ENCODE measurements at regions not wholly inside any gene's neighbourhood (a gene's known extent, or its start where the extent isn't known, plus 50 kb on each side); places are given as distances from the start of the nearest gene placed in this dataset.
"Not testable (repeated sequence)": the region's sequence is repeated elsewhere in the genome, so short reads cannot be mapped to it uniquely, and the experiment has no call there.

DNA sequence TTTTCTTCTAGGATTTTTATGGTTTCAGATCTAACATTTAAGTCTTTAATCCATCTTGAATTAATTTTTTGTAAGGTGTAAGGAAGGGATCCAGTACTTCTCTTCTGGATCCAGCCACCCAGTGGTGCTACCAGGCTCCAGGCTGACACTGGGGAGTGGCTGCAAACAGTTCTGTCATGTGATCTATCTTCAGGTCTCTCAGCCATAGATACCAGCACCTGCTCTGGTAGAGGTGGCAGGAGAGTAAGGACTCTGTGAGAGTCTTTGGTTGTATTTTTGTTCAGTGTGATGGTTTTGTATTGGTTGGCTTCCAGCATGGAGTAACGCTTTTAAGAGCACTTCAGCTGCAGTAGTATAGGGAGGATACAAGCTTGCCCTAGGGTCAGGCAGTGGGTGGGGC lies 205.9 kb downstream of the FGF10 start:
- Histone ChIP-seq H3K9me3 (ENCODE audit: control insufficient read depth, low read length) (no peaks in the 10 kb centered on the region), H3K27ac (ENCODE audit: low read depth, low read length, severe bottlenecking) (no peak overlapping the region), H3K4me3 (ENCODE audit: extremely low read depth, insufficient read depth, low read length, poor library complexity, severe bottlenecking) (no peak overlapping the region), H3K36me3 (ENCODE audit: control insufficient read depth, insufficient read depth, low read length) (no peaks in the 10 kb centered on the region), H3K4me1 (ENCODE audit: control insufficient read depth, insufficient read depth, low read length, poor library complexity, severe bottlenecking) (no peaks in the 10 kb centered on the region)
- 67% methylated on average over 1 of the region's 1 CpG; no CpG with 5 or more reads in 1 of the 2 experiments for WGBS, 2 experiments (ENCODE audit: insufficient coverage in 2 of 2)

DNA sequence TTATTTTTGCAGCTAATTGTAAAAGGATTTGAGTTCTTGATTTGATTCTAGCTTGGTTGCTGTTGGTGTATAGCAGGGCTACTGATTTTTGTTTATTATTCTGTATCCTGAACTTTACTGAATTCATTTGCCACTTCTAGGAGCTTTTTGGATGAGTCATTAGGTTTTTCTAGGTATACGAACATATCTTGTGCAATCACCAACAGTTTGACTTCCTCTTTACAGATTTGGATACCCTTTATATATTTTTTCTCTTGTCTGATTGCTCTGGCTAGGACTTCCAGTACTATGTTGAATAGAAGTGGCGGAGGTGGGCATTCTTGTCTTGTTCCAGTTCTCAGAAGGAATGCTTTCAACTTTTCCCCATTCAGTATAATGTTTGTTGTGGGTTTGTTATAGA lies 210.8 kb downstream of the FGF10 start:
- no peak overlapping the region for H3K27ac ChIP-seq (ENCODE audit: low read depth, low read length, severe bottlenecking)
- H3K4me3 ChIP-seq (ENCODE audit: extremely low read depth, insufficient read depth, low read length, poor library complexity, severe bottlenecking): no peak overlapping the region
- H3K4me1 ChIP-seq (ENCODE audit: control insufficient read depth, insufficient read depth, low read length, poor library complexity, severe bottlenecking): no peaks in the 10 kb centered on the region
- WGBS, 2 experiments (ENCODE audit: insufficient coverage in 2 of 2): no CpG with 5 or more reads among the region's 2 CpGs
- H3K36me3 ChIP-seq (ENCODE audit: control insufficient read depth, insufficient read depth, low read length): no peaks in the 10 kb centered on the region
- H3K9me3 ChIP-seq (ENCODE audit: control insufficient read depth, low read length): peaks cover 3% of the 10 kb centered on the region

DNA sequence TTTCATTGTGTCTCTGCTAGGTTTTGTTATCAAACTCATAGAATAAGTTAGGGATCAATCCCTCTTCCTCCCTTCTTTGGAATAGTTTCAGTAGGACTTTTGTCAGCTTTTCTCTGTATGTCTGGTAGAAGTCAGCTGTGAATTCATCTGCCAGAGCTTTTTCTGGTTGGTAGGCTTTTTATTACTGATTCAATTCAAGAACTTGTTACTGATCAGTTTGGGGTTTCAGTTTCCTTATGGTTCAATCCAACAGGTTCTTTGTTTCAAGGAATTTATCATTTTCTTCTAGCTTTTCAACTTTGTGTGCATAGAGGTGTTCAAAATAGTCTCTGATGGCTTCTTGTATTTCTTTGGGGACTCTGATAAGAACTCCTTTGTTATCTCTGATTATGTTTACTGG lies 221.7 kb downstream of the FGF10 start:
- Histone ChIP-seq H3K4me3 (ENCODE audit: extremely low read depth, insufficient read depth, low read length, poor library complexity, severe bottlenecking) (no peak overlapping the region), H3K4me1 (ENCODE audit: control insufficient read depth, insufficient read depth, low read length, poor library complexity, severe bottlenecking) (no peaks in the 10 kb centered on the region), H3K27ac (ENCODE audit: low read depth, low read length, severe bottlenecking) (no peak overlapping the region), H3K9me3 (ENCODE audit: control insufficient read depth, low read length) (no peaks in the 10 kb centered on the region), H3K36me3 (ENCODE audit: control insufficient read depth, insufficient read depth, low read length) (no peaks in the 10 kb centered on the region)

DNA sequence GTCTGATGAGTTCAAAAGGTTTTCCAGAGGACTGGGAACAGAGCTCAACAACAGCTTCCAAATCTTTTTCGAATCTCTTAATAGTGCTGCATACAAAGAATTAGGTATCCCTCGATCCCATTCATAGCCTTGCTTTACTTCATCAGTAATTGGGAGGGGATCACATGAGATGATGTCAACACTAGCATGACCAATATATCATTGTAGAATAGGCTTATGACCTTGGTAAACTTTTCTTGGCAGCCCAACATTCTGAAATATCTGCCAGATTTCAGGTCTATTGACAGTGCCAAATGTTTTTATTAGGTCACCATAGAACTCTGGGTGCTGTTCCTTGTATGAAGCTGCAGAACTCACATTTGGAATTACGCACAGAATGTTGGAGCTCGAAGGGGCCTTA lies 228.9 kb downstream of the FGF10 start:
- no peak overlapping the region for H3K4me3 ChIP-seq (ENCODE audit: extremely low read depth, insufficient read depth, low read length, poor library complexity, severe bottlenecking)
- WGBS, 2 experiments (ENCODE audit: insufficient coverage in 2 of 2): 88 to 100% methylated on average over 1 to 2 of the region's 4 CpGs
- H3K9me3 ChIP-seq (ENCODE audit: control insufficient read depth, low read length): peaks cover 11% of the 10 kb centered on the region
- H3K36me3 ChIP-seq (ENCODE audit: control insufficient read depth, insufficient read depth, low read length): no peaks in the 10 kb centered on the region
- no peak overlapping the region for H3K27ac ChIP-seq (ENCODE audit: low read depth, low read length, severe bottlenecking)
- H3K4me1 ChIP-seq (ENCODE audit: control insufficient read depth, insufficient read depth, low read length, poor library complexity, severe bottlenecking): no peaks in the 10 kb centered on the region

DNA sequence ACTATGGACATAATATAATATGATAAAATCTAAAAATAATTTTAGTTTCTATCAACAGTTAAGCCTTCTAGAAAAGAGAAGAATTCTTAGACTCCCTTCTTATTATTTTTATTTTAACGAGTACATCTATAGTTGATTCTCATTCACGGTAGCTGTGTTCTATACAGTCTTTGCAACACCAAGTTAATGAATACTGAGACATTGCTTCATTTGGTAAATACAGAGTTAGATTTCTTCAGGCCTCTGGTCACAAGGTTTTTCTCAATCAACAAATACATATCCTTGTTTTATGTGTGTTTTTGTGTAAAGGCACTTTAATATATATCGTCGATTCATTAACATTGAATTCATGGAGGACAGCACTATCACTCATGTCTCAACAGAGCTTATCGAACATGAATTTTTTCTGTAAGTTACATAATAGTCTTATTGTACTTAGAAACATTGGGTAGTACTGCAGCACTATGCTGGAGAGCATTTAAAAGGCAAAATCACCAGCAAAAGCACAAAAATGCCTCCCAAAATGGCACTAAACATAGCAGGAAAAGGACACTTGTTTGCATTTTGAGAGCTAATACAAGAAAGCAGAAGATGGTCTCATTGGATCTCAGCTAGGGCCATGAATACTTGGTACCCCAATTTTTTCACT lies 239.0 kb downstream of the FGF10 start:
- Histone ChIP-seq H3K4me3 (ENCODE audit: extremely low read depth, insufficient read depth, low read length, poor library complexity, severe bottlenecking) (no peak overlapping the region), H3K36me3 (ENCODE audit: control insufficient read depth, insufficient read depth, low read length) (no peaks in the 10 kb centered on the region), H3K9me3 (ENCODE audit: control insufficient read depth, low read length) (no peaks in the 10 kb centered on the region), H3K27ac (ENCODE audit: low read depth, low read length, severe bottlenecking) (no peak overlapping the region), H3K4me1 (ENCODE audit: control insufficient read depth, insufficient read depth, low read length, poor library complexity, severe bottlenecking) (no peaks in the 10 kb centered on the region)
- WGBS, 2 experiments (ENCODE audit: insufficient coverage in 2 of 2): no CpG with 5 or more reads among the region's 5 CpGs

DNA sequence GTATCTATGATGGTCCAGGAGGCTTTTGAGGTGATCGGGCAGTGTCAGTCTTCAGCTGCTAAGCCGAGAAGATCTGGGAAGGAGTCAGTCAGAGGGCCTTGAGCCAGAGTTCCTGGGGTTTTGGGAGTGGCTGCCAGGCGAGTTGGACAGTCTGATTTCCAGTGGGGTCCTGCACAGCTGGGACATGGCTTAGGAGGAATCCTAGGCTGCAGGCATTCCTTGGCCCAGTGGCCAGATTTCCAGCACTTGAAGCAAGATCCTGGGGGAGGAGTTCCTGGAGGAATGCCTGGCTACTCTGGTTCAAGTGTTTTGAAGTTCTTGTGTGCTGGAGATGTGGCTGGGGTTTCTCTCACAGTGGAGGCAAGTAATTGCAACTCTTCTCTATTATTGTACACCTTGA lies 271.3 kb downstream of the FGF10 start:
- H3K4me3 ChIP-seq (ENCODE audit: extremely low read depth, insufficient read depth, low read length, poor library complexity, severe bottlenecking); H3K9me3 ChIP-seq (ENCODE audit: control insufficient read depth, low read length); H3K27ac ChIP-seq (ENCODE audit: low read depth, low read length, severe bottlenecking); H3K36me3 ChIP-seq (ENCODE audit: control insufficient read depth, insufficient read depth, low read length); H3K4me1 ChIP-seq (ENCODE audit: control insufficient read depth, insufficient read depth, low read length, poor library complexity, severe bottlenecking): not testable (repeated sequence)
- WGBS, 2 experiments (ENCODE audit: insufficient coverage in 2 of 2): 78 to 86% methylated on average over 3 of the region's 3 CpGs

DNA sequence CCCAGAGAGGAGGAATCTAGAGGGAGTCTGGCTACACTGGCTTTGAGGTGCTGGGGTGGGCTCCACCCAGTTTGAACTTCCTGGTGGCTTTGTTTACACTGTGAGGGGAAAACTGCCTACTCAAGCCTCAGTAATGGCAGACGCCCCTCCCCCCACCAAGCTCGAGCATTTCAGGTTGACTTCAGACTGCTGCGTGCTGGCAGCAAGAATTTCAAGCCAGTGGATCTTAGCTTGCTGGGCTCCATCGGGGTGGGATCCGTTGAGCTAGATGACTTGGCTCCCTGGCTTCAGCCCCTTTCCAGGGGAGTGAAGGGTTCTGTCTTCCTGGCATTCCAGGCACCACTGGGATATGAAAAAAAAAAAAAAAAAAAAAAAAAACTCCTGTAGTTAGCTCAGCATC lies 281.0 kb downstream of the FGF10 start:
- not testable (repeated sequence) for H3K9me3 ChIP-seq (ENCODE audit: control insufficient read depth, low read length); H3K36me3 ChIP-seq (ENCODE audit: control insufficient read depth, insufficient read depth, low read length); H3K4me3 ChIP-seq (ENCODE audit: extremely low read depth, insufficient read depth, low read length, poor library complexity, severe bottlenecking); H3K27ac ChIP-seq (ENCODE audit: low read depth, low read length, severe bottlenecking); H3K4me1 ChIP-seq (ENCODE audit: control insufficient read depth, insufficient read depth, low read length, poor library complexity, severe bottlenecking)
- 27 to 60% methylated on average over 2 of the region's 5 CpGs for WGBS, 2 experiments (ENCODE audit: insufficient coverage in 2 of 2)

DNA sequence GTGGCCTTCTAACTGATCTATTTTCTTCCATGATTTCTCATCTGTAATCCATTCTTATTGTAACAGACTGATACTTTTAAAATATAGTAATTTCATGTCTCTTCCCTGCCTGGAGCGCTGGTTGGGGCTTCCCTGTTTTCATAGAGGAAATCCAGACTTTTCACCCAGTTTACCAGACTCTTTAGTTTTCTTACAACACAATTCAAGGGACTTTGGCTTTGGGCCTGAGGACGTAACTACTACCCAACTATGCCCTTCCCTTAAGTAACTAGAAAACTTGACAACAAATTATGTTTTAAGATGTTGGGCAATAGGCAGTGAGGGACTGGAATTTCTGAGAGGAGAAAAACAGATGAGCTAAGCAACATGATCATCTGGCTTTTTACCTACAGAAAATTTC lies 289.6 kb downstream of the FGF10 start:
- Histone ChIP-seq H3K9me3 (ENCODE audit: control insufficient read depth, low read length) (no peaks in the 10 kb centered on the region), H3K36me3 (ENCODE audit: control insufficient read depth, insufficient read depth, low read length) (no peaks in the 10 kb centered on the region), H3K27ac (ENCODE audit: low read depth, low read length, severe bottlenecking) (no peak overlapping the region), H3K4me3 (ENCODE audit: extremely low read depth, insufficient read depth, low read length, poor library complexity, severe bottlenecking) (no peak overlapping the region), H3K4me1 (ENCODE audit: control insufficient read depth, insufficient read depth, low read length, poor library complexity, severe bottlenecking) (no peaks in the 10 kb centered on the region)
- WGBS, 2 experiments (ENCODE audit: insufficient coverage in 2 of 2): 100% methylated on average over 1 of the region's 2 CpGs

DNA sequence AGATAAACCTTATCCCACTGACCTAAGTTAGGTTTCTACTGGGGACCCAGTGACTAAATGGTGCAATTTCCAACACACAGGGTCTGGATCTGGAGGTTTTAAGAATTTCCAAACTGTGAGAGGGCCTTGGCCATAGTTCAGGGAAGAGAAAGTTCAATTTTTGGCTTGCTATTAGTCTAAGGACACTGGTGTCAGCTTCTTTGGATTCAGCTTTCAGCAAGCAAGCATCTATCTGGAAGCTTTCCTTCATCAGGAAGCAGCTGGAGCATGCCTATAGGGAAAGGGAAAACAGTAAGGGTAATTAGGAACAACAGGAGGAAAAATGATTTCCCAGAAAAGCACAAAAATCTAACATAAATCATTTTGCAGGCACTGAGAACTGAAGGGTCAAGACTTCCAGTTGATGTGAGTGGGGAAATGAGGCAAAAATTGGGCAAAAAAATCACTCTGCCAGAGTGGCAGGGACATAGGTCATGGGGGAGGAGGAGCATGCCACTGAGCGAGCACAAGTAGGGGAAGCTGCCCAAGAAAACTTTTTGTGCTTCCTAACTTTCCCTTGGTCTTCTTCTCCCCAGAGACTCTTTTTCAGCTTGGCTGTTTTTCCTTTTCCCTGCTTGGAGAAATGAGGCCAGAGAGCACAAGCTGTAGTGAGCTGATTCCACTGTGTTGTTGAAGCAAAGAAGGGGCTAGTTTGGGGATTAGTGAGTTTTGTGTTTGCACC lies 299.6 kb downstream of the FGF10 start:
- Histone ChIP-seq H3K27ac (ENCODE audit: low read depth, low read length, severe bottlenecking) (no peak overlapping the region), H3K4me3 (ENCODE audit: extremely low read depth, insufficient read depth, low read length, poor library complexity, severe bottlenecking) (no peak overlapping the region), H3K9me3 (ENCODE audit: control insufficient read depth, low read length) (no peaks in the 10 kb centered on the region), H3K36me3 (ENCODE audit: control insufficient read depth, insufficient read depth, low read length) (no peaks in the 10 kb centered on the region), H3K4me1 (ENCODE audit: control insufficient read depth, insufficient read depth, low read length, poor library complexity, severe bottlenecking) (no peaks in the 10 kb centered on the region)
- 100% methylated on average over 1 of the region's 1 CpG; no CpG with 5 or more reads in 1 of the 2 experiments for WGBS, 2 experiments (ENCODE audit: insufficient coverage in 2 of 2)

DNA sequence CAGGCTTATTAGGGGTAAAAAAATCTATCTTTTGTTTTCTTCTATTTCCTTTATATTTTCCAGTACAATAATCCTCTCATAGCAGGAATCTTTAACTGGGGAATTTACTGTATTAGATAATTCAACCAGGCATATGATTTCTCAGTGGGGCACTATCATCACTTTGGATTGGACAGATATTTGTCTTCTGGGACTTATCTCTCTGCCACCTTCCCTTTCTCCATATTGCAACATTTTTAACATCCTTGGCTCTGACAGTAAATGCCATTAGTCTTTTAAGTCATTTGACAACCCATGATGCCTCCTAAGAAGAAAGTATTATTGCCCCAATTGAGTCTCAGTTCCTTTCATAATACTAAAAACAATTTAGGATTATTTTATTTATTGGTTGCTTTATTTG lies 304.1 kb downstream of the FGF10 start:
- no peaks in the 10 kb centered on the region for H3K9me3 ChIP-seq (ENCODE audit: control insufficient read depth, low read length)
- H3K27ac ChIP-seq (ENCODE audit: low read depth, low read length, severe bottlenecking): no peak overlapping the region
- H3K4me1 ChIP-seq (ENCODE audit: control insufficient read depth, insufficient read depth, low read length, poor library complexity, severe bottlenecking): no peaks in the 10 kb centered on the region
- no peak overlapping the region for H3K4me3 ChIP-seq (ENCODE audit: extremely low read depth, insufficient read depth, low read length, poor library complexity, severe bottlenecking)
- H3K36me3 ChIP-seq (ENCODE audit: control insufficient read depth, insufficient read depth, low read length): no peaks in the 10 kb centered on the region

DNA sequence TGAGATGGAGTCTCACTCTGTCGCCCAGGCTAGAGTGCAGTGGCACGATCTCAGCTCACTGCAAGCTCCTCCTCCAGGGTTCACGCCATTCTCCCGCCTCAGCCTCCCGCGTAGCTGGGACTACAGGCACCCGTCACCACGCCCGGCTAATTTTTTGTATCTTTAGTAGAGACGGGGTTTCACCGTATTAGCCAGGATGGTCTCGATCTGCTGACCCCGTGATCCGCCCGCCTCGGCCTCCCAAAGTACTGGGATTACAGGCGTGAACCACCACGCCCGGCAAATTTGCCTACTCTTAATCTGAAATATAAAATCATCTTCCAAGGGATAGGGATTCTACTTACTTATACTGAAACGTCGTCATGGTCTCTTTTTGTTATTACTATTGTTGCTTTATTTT lies 314.7 kb downstream of the FGF10 start:
- not testable (repeated sequence) for H3K4me3 ChIP-seq (ENCODE audit: extremely low read depth, insufficient read depth, low read length, poor library complexity, severe bottlenecking); H3K4me1 ChIP-seq (ENCODE audit: control insufficient read depth, insufficient read depth, low read length, poor library complexity, severe bottlenecking); H3K9me3 ChIP-seq (ENCODE audit: control insufficient read depth, low read length); H3K36me3 ChIP-seq (ENCODE audit: control insufficient read depth, insufficient read depth, low read length); H3K27ac ChIP-seq (ENCODE audit: low read depth, low read length, severe bottlenecking)
- WGBS, 2 experiments (ENCODE audit: insufficient coverage in 2 of 2): 94 to 95% methylated on average over 12 to 16 of the region's 21 CpGs
